GM21786 (cell line): ENCODE measurements at regions not wholly inside any gene's neighbourhood (a gene's known extent, or its start where the extent isn't known, plus 50 kb on each side); places are given as distances from the start of the nearest gene placed in this dataset.
"Not testable (repeated sequence)": the region's sequence is repeated elsewhere in the genome, so short reads cannot be mapped to it uniquely, and the experiment has no call there.

Source experiments
- ATAC-seq: cut with Tn5 transposase; IDR thresholded peaks from one replicate; pipeline ENCODE4 v1.9.1; 2021; ENCODE audit not compliant: unreplicated experiment

DNA sequence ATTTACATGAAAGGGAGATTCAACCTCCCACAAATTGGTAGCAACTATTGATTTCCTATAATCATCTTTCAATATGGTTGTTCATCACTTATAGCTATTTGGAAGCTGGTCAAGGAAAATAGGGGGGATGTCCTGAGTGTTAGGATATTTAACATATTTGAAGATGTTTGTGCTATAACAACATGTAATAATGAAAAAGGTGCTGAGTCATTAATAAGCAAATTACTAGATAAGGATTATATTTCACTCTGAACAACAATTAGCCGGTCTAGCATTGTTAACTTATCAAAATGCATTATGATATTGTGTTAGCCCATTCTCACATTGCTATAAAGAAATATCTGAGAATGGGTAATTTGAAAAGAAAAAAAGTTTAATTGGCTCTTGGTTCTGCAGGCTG, 225.8 kb upstream of the ARPP21 start:
- no peak for ATAC-seq

GRCh38 chr3:35417080-35417479, 222.2 kb upstream of the ARPP21 start:
- no peak for ATAC-seq

GRCh38 chr3:35422101-35422500, 217.2 kb upstream of the ARPP21 start:
- no peak for ATAC-seq

GRCh38 chr3:35422836-35423601, 216.3 kb upstream of the ARPP21 start:
- no peak for ATAC-seq

GRCh38 chr3:35426366-35426958, 212.9 kb upstream of the ARPP21 start:
- ATAC-seq: no peak

DNA sequence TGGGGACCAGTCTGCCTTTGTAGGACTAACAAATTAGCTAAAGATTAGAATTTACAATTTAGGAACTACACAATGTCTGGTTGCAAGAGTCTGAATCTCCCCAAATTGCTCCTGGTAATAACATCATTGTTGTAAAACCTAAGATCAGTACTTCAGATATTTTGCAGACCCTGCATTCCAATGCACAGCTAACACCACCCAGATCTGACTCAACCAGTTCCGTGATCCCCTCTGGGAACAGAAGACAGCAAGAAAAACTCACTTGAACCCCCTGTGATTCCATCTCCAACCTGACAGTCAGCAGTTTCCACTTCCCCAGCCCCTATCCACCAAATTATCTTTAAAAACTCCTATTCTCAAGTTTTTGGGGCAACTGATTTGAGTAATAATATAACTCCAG, 201.9 kb upstream of the ARPP21 start:
- no peak for ATAC-seq

- ATAC-seq: no peak
Measured at GRCh38 chr3:35438101-35438500, 201.2 kb upstream of the ARPP21 start.

DNA sequence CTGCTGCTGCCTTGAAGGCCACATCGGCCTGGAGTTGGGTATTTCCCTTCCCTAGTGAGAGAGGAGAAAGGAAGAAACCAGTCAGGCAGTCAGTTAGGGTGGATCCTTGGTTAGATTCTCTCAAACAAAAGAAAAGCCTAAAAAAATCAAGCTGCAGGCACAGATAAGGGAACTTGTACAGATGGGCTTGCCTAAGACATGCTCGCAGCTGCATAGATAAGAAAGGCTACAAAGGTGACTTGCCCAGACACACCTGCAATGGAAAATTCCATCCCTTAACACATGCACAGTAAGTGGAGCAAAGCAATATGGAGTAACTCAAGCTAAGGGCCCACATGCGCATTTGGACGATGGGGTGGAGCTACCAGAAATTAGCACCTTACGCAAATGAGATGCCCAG, 199.7 kb upstream of the ARPP21 start:
- ATAC-seq: no peak

GRCh38 chr3:35440826-35441225, 198.5 kb upstream of the ARPP21 start:
- ATAC-seq: no peak

DNA sequence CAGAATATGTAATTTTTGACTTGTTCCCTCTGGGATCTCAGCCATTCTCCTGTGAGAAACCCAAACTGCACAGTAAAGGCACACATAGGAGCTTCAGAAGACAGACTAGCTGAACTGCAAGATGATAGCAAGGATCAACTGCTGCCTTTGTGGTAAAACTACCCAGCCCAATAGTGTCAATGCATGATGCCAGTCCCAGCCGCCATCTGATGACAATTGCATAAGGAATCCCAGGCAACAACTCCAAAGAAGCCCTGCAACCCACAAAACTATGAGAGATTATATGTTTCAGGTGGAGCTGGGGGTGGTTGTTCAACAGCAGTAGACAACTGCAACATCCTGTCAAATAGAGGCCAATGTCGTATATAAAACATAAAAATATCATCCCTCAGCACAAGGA, 192.4 kb upstream of the ARPP21 start:
- no peak for ATAC-seq

GRCh38 chr3:35448121-35448520, 191.2 kb upstream of the ARPP21 start:
- no peak for ATAC-seq

DNA sequence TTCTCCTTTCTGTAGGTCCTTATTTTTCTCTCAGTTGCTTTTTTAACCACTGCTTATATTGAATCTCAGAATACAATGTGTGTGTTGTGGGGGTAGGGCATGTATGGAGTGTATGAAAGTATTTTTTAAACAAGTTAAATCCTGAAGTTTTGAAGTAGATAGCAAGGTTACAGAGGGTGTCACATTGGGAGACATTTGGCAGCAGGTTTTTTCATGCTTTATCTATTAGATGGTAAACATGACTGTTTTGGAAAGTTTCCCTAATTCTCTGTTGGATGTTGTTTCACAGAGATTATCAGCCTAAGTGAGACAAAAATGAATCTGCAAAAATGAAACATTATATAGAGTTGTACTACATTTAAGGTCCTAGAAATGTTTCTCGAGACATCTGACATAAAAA, 190.6 kb upstream of the ARPP21 start:
- ATAC-seq: no peak

GRCh38 chr3:35454819-35455218, 184.5 kb upstream of the ARPP21 start:
- ATAC-seq: not testable (repeated sequence)

- ATAC-seq: no peak
Measured at GRCh38 chr3:35473956-35474355, 165.4 kb upstream of the ARPP21 start.

DNA sequence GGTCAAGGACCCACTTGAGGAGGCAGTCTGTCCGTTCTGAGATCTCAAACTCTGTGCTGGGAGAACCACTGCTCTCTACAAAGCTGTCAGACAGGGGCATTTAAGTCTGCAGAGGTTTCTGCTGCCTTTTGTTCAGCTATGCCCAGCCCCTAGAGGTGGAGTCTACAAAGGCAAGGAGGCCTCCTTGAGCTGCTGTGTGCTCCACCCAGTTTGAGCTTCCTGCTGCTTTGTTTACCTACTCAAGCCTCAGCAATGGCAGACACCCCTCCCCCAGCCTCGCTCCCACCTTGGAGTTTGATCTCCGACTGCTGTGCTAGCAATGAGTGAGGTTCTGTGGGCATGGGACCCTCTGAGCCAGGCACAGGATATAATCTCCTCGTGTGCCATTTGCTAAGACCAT, 156.8 kb upstream of the ARPP21 start:
- not testable (repeated sequence) for ATAC-seq

DNA sequence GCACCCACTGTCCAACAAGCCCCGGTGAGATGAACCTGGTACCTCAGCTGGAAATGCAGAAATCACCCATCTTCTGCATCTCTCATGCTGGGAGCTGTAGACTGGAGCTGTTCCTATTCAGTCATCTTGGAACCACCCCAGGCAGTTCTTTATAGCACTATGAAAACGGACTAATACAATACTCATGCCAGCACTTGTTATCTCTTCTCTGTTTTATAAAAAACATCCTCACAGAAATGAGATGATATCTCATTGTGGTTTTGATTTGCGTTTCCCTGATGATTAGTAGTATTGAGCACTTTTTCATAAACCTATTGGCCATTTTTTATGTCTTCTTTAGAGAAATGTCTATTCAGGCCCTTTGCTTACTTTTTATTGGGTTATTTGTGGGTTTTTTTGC, 156.2 kb upstream of the ARPP21 start:
- ATAC-seq: no peak

GRCh38 chr3:35484929-35485530, 154.3 kb upstream of the ARPP21 start:
- ATAC-seq: no peak

DNA sequence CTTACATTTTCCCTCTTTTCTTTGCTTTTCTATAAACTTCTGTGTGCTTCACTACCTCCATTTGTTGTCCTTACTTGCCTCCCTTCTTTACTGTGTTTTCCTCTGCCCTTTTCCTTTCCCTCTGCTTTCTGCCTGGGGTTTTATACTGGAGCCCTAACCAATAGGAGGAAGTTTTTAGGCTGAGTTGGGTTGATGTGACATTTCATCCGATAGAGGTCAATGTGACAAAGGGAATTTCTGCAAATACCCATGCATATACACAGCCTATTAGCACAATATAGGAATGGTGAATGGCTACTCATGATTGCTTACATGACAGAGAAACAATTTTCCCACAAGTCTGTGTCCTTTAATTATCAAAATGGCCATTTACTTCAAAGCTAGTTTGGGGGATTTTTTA, 153.0 kb upstream of the ARPP21 start:
- ATAC-seq: no peak

GRCh38 chr3:35487376-35487775, 151.9 kb upstream of the ARPP21 start:
- ATAC-seq: no peak

- no peak for ATAC-seq
Measured at GRCh38 chr3:35488526-35488925, 150.8 kb upstream of the ARPP21 start.

DNA sequence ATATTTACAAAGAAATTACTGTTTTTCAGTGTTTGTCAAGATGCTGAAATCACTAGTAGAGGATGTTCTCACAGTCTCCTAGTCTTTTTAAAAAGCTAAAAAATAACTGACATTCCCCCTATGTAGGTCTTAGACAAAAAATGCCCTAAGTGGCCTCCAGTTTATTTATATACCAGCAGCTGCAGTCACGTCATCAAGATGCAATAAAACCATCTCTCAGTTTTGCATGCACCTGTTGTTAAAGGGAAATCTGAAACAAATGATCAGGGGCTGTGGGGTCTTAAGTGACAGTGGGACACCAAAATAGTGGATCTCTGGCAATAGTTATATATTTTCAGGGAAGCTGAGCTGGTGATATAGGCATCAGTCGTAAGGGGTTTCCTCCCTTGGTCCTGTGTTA, 146.5 kb upstream of the ARPP21 start:
- ATAC-seq: no peak

- no peak for ATAC-seq
Measured at GRCh38 chr3:35498506-35499210, 140.7 kb upstream of the ARPP21 start.
